PFSK-1 (cell line): ENCODE measurements at regions not wholly inside any gene's neighbourhood (a gene's known extent, or its start where the extent isn't known, plus 50 kb on each side); places are given as distances from the start of the nearest gene placed in this dataset.

Source experiments
- POLR2AphosphoS5 ChIP-seq: IDR thresholded peaks from 2 replicates; pipeline ENCODE4 v1.6.1; 2012; ENCODE audit warnings: low read depth, mild to moderate bottlenecking, control low read depth, low read length, moderate library complexity
- REST ChIP-seq, 2 experiments: IDR thresholded peaks; 2 replicates each; pipeline versions ENCODE4 v1.6.1 to v1.8.0; 2011 to 2012; ENCODE audit warnings: low read depth in 2 of 2, low read length in 2 of 2, control low read depth in 1 of 2, inconsistent platforms in 1 of 2, mild to moderate bottlenecking in 1 of 2, moderate library complexity in 1 of 2; ENCODE audit not compliant: insufficient read depth in 1 of 2
- TAF1 ChIP-seq: IDR thresholded peaks from 2 replicates; pipeline ENCODE4 v1.6.1; 2012; ENCODE audit warnings: low read length, control low read depth, borderline replicate concordance; ENCODE audit not compliant: insufficient read depth

GRCh38 chr10:89836840-89837164, 135.4 kb downstream of the KIF20B start:
- TF ChIP-seq TAF1 (no peak), REST (IDR thresholded peaks at IDR 0.05; ENCODE audit: insufficient read depth in 1 of 2, low read depth in 2 of 2, low read length in 2 of 2) (no peak), POLR2AphosphoS5 (no peak)
